ENCODE measurements at regions not wholly inside any gene's neighbourhood (a gene's known extent, or its start where the extent isn't known, plus 50 kb on each side); places are given as distances from the start of the nearest gene placed in this dataset.

GRCh38 chr6:2502998-2503674 is 247.6 kb downstream of the MYLK4 start:
- no peak for TF ChIP-seq POLR2AphosphoS5 (IDR thresholded peaks at IDR 0.05; ENCODE audit: borderline replicate concordance, low read depth, low read length)
- no peak for TF ChIP-seq FOXP2 (optimal IDR thresholded peaks at IDR 0.05; ENCODE audit: control extremely low read depth, extremely low read length, insufficient read depth)
- TF ChIP-seq EZH2 (IDR thresholded peaks at IDR 0.05): no peak
- no peak overlapping the region for H3K4me3 ChIP-seq
- H3K36me3 ChIP-seq (ENCODE audit: insufficient read depth, low read length): no peaks in the 10 kb centered on the region
- no peak overlapping the region for H3K9ac ChIP-seq (ENCODE audit: insufficient read length)
- H3K9me3 ChIP-seq (ENCODE audit: low read depth, low read length): no peaks in the 10 kb centered on the region
- H3K27ac ChIP-seq: no peak overlapping the region
- DNase-seq (ENCODE audit: low read depth, low spot score): no peak

- Histone ChIP-seq H3K4me3 (no peak overlapping the region), H3K27ac (no peak overlapping the region), H3K9me3 (ENCODE audit: low read depth, low read length) (no peaks in the 10 kb centered on the region), H3K9ac (ENCODE audit: insufficient read length) (no peak overlapping the region), H3K36me3 (ENCODE audit: insufficient read depth, low read length) (no peaks in the 10 kb centered on the region)
- TF ChIP-seq EZH2 (IDR thresholded peaks at IDR 0.05) (no peak), FOXP2 (optimal IDR thresholded peaks at IDR 0.05; ENCODE audit: control extremely low read depth, extremely low read length, insufficient read depth) (no peak), POLR2AphosphoS5 (IDR thresholded peaks at IDR 0.05; ENCODE audit: borderline replicate concordance, low read depth, low read length) (no peak)
- no peak for DNase-seq (ENCODE audit: low read depth, low spot score)
Observed at GRCh38 chr6:2502096-2502997, 248.4 kb downstream of the MYLK4 start.

- Histone ChIP-seq H3K36me3 (ENCODE audit: insufficient read depth, low read length) (no peaks in the 10 kb centered on the region), H3K27ac (no peak overlapping the region), H3K9me3 (ENCODE audit: low read depth, low read length) (no peaks in the 10 kb centered on the region), H3K9ac (ENCODE audit: insufficient read length) (no peak overlapping the region), H3K4me3 (no peak overlapping the region)
- DNase-seq (ENCODE audit: low read depth, low spot score): no peak
- TF ChIP-seq POLR2AphosphoS5 (IDR thresholded peaks at IDR 0.05; ENCODE audit: borderline replicate concordance, low read depth, low read length) (no peak), EZH2 (IDR thresholded peaks at IDR 0.05) (no peak), FOXP2 (optimal IDR thresholded peaks at IDR 0.05; ENCODE audit: control extremely low read depth, extremely low read length, insufficient read depth) (no peak)
Observed at GRCh38 chr6:2497922-2498623, 252.6 kb downstream of the MYLK4 start.

GRCh38 chr6:2496291-2496690 is 250.9 kb upstream of the GMDS start:
- Histone ChIP-seq H3K4me3 (no peak overlapping the region), H3K9ac (ENCODE audit: insufficient read length) (no peak overlapping the region)

GRCh38 chr6:2492686-2493523 is 247.5 kb upstream of the GMDS start:
- TF ChIP-seq FOXP2 (optimal IDR thresholded peaks at IDR 0.05; ENCODE audit: control extremely low read depth, extremely low read length, insufficient read depth) (no peak), EZH2 (IDR thresholded peaks at IDR 0.05) (no peak), POLR2AphosphoS5 (IDR thresholded peaks at IDR 0.05; ENCODE audit: borderline replicate concordance, low read depth, low read length) (no peak)
- Histone ChIP-seq H3K9me3 (ENCODE audit: low read depth, low read length) (no peaks in the 10 kb centered on the region), H3K27ac (no peak overlapping the region), H3K36me3 (ENCODE audit: insufficient read depth, low read length) (no peaks in the 10 kb centered on the region), H3K4me3 (no peak overlapping the region), H3K9ac (ENCODE audit: insufficient read length) (no peak overlapping the region)
- no peak for DNase-seq (ENCODE audit: low read depth, low spot score)

More at GRCh38 chr6:2496291-2496690, 250.9 kb upstream of the GMDS start:
- Histone ChIP-seq H3K27ac (no peak overlapping the region), H3K9me3 (ENCODE audit: low read depth, low read length) (no peaks in the 10 kb centered on the region), H3K36me3 (ENCODE audit: insufficient read depth, low read length) (no peaks in the 10 kb centered on the region)
- TF ChIP-seq EZH2 (IDR thresholded peaks at IDR 0.05): no peak
- no peak for TF ChIP-seq POLR2AphosphoS5 (IDR thresholded peaks at IDR 0.05; ENCODE audit: borderline replicate concordance, low read depth, low read length)
- no peak for TF ChIP-seq FOXP2 (optimal IDR thresholded peaks at IDR 0.05; ENCODE audit: control extremely low read depth, extremely low read length, insufficient read depth)
- DNase-seq (ENCODE audit: low read depth, low spot score): no peak

GRCh38 chr6:2491137-2491536 is 245.7 kb upstream of the GMDS start:
- H3K27ac ChIP-seq: no peak overlapping the region
- H3K36me3 ChIP-seq (ENCODE audit: insufficient read depth, low read length): no peaks in the 10 kb centered on the region
- TF ChIP-seq EZH2 (IDR thresholded peaks at IDR 0.05): no peak
- no peak for TF ChIP-seq POLR2AphosphoS5 (IDR thresholded peaks at IDR 0.05; ENCODE audit: borderline replicate concordance, low read depth, low read length)
- TF ChIP-seq FOXP2 (optimal IDR thresholded peaks at IDR 0.05; ENCODE audit: control extremely low read depth, extremely low read length, insufficient read depth): no peak
- H3K9me3 ChIP-seq (ENCODE audit: low read depth, low read length): no peaks in the 10 kb centered on the region
- no peak overlapping the region for H3K4me3 ChIP-seq
- DNase-seq (ENCODE audit: low read depth, low spot score): no peak
- H3K9ac ChIP-seq (ENCODE audit: insufficient read length): no peak overlapping the region

GRCh38 chr6:2488578-2488977 is 243.2 kb upstream of the GMDS start:
- Histone ChIP-seq H3K9me3 (ENCODE audit: low read depth, low read length) (no peaks in the 10 kb centered on the region), H3K9ac (ENCODE audit: insufficient read length) (no peak overlapping the region), H3K4me3 (no peak overlapping the region), H3K27ac (no peak overlapping the region), H3K36me3 (ENCODE audit: insufficient read depth, low read length) (no peaks in the 10 kb centered on the region)
- TF ChIP-seq EZH2 (IDR thresholded peaks at IDR 0.05) (no peak), FOXP2 (optimal IDR thresholded peaks at IDR 0.05; ENCODE audit: control extremely low read depth, extremely low read length, insufficient read depth) (no peak), POLR2AphosphoS5 (IDR thresholded peaks at IDR 0.05; ENCODE audit: borderline replicate concordance, low read depth, low read length) (no peak)
- DNase-seq (ENCODE audit: low read depth, low spot score): no peak
